ENCODE measurements at regions not wholly inside any gene's neighbourhood (a gene's known extent, or its start where the extent isn't known, plus 50 kb on each side); places are given as distances from the start of the nearest gene placed in this dataset.

DNA sequence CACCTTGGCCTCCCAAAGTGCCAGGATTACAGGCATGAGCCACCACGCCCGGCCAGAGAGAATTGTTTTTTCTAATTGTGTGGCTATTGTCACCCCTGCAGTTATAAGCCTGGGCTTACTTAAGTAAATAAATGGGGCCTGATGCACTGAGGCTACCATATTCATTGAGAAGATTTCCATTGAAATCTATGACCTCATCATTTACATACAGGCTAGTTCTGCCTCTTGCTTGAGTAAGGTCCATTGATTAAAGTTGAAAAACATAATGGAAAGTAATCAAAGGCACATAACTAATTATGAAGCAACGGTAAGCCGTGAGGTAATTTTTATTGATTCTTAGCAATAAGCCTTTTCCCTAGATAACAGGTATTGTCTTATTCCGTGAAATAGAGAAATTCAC is 788.9 kb downstream of the ADGRL2 start:
- H3K4me3 ChIP-seq, result no peak overlapping the region
- no peaks in the 10 kb centered on the region for H3K36me3 ChIP-seq
- WGBS, 2 donors, result 97 to 99% methylated on average over 5 of the region's 5 CpGs
- H3K9me3 ChIP-seq, result peaks cover 0 to 9% (median 0%) of the 10 kb centered on the region in 11 donors
- H3K4me1 ChIP-seq, result peaks cover 0 to 4% (median 0%) of the 10 kb centered on the region in 9 donors
- no peak for TF ChIP-seq CTCF (IDR thresholded peaks at IDR 0.05)
- no peak for ATAC-seq
- no peak for DNase-seq
- no peaks in the 10 kb centered on the region for H3K27me3 ChIP-seq
- intact Hi-C loops (cut with DNase I), result no loop called here
- H3K27ac ChIP-seq, result no peak overlapping the region

GRCh38 chr1:82587371-82587770 is 786.6 kb downstream of the ADGRL2 start:
- H3K4me3 ChIP-seq, result no peak overlapping the region
- ATAC-seq, result no peak
- no peak for TF ChIP-seq CTCF (IDR thresholded peaks at IDR 0.05)
- peaks cover 0 to 4% (median 0%) of the 10 kb centered on the region in 9 donors for H3K4me1 ChIP-seq
- WGBS, 2 donors, result 74 to 81% methylated on average over 1 of the region's 1 CpG
- H3K27ac ChIP-seq, result no peak overlapping the region
- H3K9me3 ChIP-seq, result peaks cover 0 to 10% (median 0%) of the 10 kb centered on the region in 11 donors
- H3K27me3 ChIP-seq, result no peaks in the 10 kb centered on the region
- H3K36me3 ChIP-seq, result no peaks in the 10 kb centered on the region
- DNase-seq, result no peak
- intact Hi-C loops (cut with DNase I), result no loop called here

DNA sequence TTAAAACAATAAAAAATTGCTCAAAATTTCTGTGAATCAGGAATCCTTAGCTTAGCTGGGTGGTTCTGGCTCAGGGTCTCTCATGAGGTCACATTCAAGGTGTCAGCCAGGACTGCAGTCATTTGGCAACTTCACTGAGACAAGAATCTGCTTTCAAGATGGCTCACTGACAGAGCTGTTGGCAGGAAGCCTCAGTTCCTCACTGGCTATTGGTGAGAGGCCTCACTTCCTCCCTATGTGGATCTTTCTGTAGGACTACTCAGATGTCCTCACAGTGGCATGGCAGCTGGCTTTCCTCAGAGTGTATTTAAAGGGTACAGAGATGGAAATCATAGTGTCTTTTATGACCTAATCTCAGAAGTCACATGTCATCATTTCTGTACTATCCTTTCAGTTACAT is 785.7 kb downstream of the ADGRL2 start:
- TF ChIP-seq CTCF (IDR thresholded peaks at IDR 0.05), result no peak
- H3K27ac ChIP-seq, result no peak overlapping the region
- peak; percentile 14 to 42 for DNase-seq
- H3K27me3 ChIP-seq, result no peaks in the 10 kb centered on the region
- peaks cover 0 to 10% (median 0%) of the 10 kb centered on the region in 11 donors for H3K9me3 ChIP-seq
- intact Hi-C loops (cut with DNase I), result no loop called here
- ATAC-seq, result peak in 7 of 8 donors; percentile 23 to 88 (median 66)
- peaks cover 0 to 4% (median 0%) of the 10 kb centered on the region in 9 donors for H3K4me1 ChIP-seq
- no peaks in the 10 kb centered on the region for H3K36me3 ChIP-seq
- no peak overlapping the region for H3K4me3 ChIP-seq

DNA sequence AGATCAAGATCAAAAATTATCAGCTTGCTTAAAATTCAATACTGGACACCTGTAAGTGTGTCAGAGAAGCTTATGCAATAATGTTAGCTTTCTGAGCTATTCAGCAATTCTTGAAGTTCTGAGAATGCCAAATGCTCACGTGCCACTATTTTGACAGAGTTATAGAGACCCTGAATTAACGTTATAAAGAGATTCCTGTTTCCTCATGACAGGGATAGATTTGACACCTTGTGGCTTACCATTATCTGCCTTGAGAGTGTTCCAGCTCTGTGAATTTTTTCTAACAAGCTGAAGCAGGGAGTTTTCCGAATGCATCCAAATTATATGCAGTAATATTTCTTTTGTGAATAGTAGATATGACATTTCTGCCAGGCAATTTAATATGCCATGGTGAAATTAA is 781.6 kb downstream of the ADGRL2 start:
- Histone ChIP-seq H3K4me1 (peaks cover 0 to 4% (median 0%) of the 10 kb centered on the region in 9 donors), H3K9me3 (peaks cover 0 to 16% (median 0%) of the 10 kb centered on the region in 11 donors), H3K27me3 (no peaks in the 10 kb centered on the region), H3K4me3 (no peak overlapping the region), H3K27ac (no peak overlapping the region), H3K36me3 (no peaks in the 10 kb centered on the region)
- intact Hi-C loops (cut with DNase I), result no loop called here
- TF ChIP-seq CTCF (IDR thresholded peaks at IDR 0.05), result no peak
- ATAC-seq (no peak), DNase-seq (no peak)
- 40 to 60% methylated on average over 3 of the region's 3 CpGs for WGBS, 2 donors
